K562 (cell line): ENCODE measurements at regions not wholly inside any gene's neighbourhood (a gene's known extent, or its start where the extent isn't known, plus 50 kb on each side); places are given as distances from the start of the nearest gene placed in this dataset.

Source experiments
- ATAC-seq: fragments of 200-7000 bp; cut with Tn5 transposase; 3 replicates; pipeline ENCODE4 v1.9.1; 2020; ENCODE audit warnings: moderate library complexity
- BruUV-seq: library from RNA; stranded (reverse); fragments of 400-500 nt; replicated peaks from 2 replicates; lab custom pipeline; 2021; lab: Mats Ljungman, UMichigan
- CTCF ChIA-PET: fragments of 300-600 bp; formaldehyde crosslinking; extraction: SDS; loops from one replicate; lab custom pipeline; 2021; ENCODE audit warnings: low intra/inter-chr PET ratio; lab: Yijun Ruan, JAX
- POLR2A ChIA-PET: fragments of 300-600, 350-650 bp; sonication (Branson Sonifier 250); formaldehyde crosslinking; extraction: SDS; loops from one replicate; lab custom pipeline; 2021; ENCODE audit warnings: antibody characterized with exemption, inconsistent platforms; lab: Yijun Ruan, JAX
- DNase-seq, 4 experiments: peaks; one replicate each; pipeline versions ENCODE4 v3.0.0 to v3.0.0-alpha.2; 2011 to 2018; ENCODE audit warnings: low spot score in 3 of 4, mixed read lengths in 3 of 4; ENCODE audit errors: extremely low read depth in 1 of 4
- FAIRE-seq: peaks from 2 replicates; lab custom pipeline; 2011; peaks lifted over from hg19 to GRCh38; lab: Jason Lieb, UNC
- H2AFZ ChIP-seq: 2 replicates; pipeline ENCODE4 v1.6.0; 2011; ENCODE audit warnings: low read depth, low read length, control low read depth, inconsistent platforms
- H3K27ac ChIP-seq: fragments of 200-600 bp; 3 replicates; pipeline ENCODE4 v1.8.0; 2011; ENCODE audit warnings: low read depth, mild to moderate bottlenecking, control low read depth, inconsistent platforms, low read length, moderate library complexity, mixed read lengths; ENCODE audit errors: extremely low read depth
- H3K27me3 ChIP-seq, 2 experiments: fragments of 300-600 bp in 1 of 2; 2 replicates in 1 of 2; 3 replicates in 1 of 2; pipeline versions ENCODE4 v1.6.0 to v1.8.0; 2011; ENCODE audit warnings: inconsistent platforms in 2 of 2, low read length in 2 of 2, mild to moderate bottlenecking in 1 of 2, mixed read lengths in 1 of 2, moderate library complexity in 1 of 2; ENCODE audit not compliant: control insufficient read depth in 2 of 2, insufficient read depth in 2 of 2
- H3K36me3 ChIP-seq: fragments of 300-600 bp; 3 replicates; pipeline ENCODE4 v1.8.0; 2011; ENCODE audit warnings: mild to moderate bottlenecking, low read length, inconsistent platforms; ENCODE audit not compliant: control insufficient read depth, insufficient read depth
- H3K4me1 ChIP-seq, 2 experiments: fragments of 200-600 bp in 1 of 2; replicated peaks in 1 of 2; 2 replicates in 1 of 2; 3 replicates in 1 of 2; pipeline versions ENCODE4 v1.5.1 to v1.8.0; 2011; ENCODE audit warnings: inconsistent platforms in 2 of 2, low read length in 2 of 2, mild to moderate bottlenecking in 1 of 2, mixed read lengths in 1 of 2, moderate library complexity in 1 of 2; ENCODE audit not compliant: control insufficient read depth in 2 of 2, insufficient read depth in 2 of 2
- H3K4me2 ChIP-seq: 2 replicates; pipeline ENCODE4 v1.6.1; 2011; ENCODE audit warnings: low read length, control low read depth, inconsistent platforms, mixed read lengths; ENCODE audit not compliant: insufficient read depth
- H3K4me3 ChIP-seq: fragments of 200-600 bp; sonication (generic), shearing (Covaris generic); 2 replicates; pipeline ENCODE4 v1.5.1; 2016; ENCODE audit warnings: control low read depth, inconsistent platforms
- H3K79me2 ChIP-seq: fragments of 200-600 bp; 3 replicates; pipeline ENCODE4 v1.8.0; 2011; ENCODE audit warnings: low read length, inconsistent platforms; ENCODE audit not compliant: control insufficient read depth, insufficient read depth
- H3K9ac ChIP-seq, 2 experiments: 2 replicates each; pipeline versions ENCODE4 v1.6.0 to v1.6.1; 2011; ENCODE audit warnings: low read depth in 2 of 2, low read length in 2 of 2, control low read depth in 1 of 2, inconsistent platforms in 1 of 2, mild to moderate bottlenecking in 1 of 2, mixed read lengths in 1 of 2; ENCODE audit not compliant: insufficient read depth in 1 of 2
- H3K9me1 ChIP-seq: one replicate; pipeline ENCODE4 v1.6.0; 2011; ENCODE audit warnings: inconsistent platforms, mild to moderate bottlenecking, low read length, moderate library complexity; ENCODE audit not compliant: control insufficient read depth, insufficient read depth
- H3K9me3 ChIP-seq: replicated peaks from 2 replicates; pipeline ENCODE4 v1.5.1; 2011; ENCODE audit warnings: low read depth, low read length, inconsistent platforms; ENCODE audit not compliant: control insufficient read depth, insufficient read depth
- H4K20me1 ChIP-seq: replicated peaks from 2 replicates; pipeline ENCODE4 v1.6.1; 2011; ENCODE audit warnings: low read length, inconsistent platforms, mixed read lengths; ENCODE audit not compliant: control insufficient read depth, insufficient read depth
- ASH1L ChIP-seq: fragments of 450-650 bp; IDR thresholded peaks from 2 replicates; pipeline ENCODE4 v1.6.1; 2018; ENCODE audit warnings: borderline replicate concordance, mild to moderate bottlenecking, low read depth; ENCODE audit not compliant: partially characterized antibody
- DPF2 ChIP-seq: fragments of 450-650 bp; IDR thresholded peaks from 2 replicates; pipeline ENCODE4 v1.6.1; 2016
- MYC ChIP-seq, 2 experiments: fragments of 250-450 bp in 1 of 2; sonication (Bioruptor Pico) in 1 of 2; IDR thresholded peaks; 2 replicates each; pipeline versions ENCODE4 v1.5.1 to v1.6.1; 2012 to 2021; ENCODE audit warnings: low read depth in 2 of 2, borderline replicate concordance in 1 of 2, improper control_type of control experiment in 1 of 2, low read length in 1 of 2, mild to moderate bottlenecking in 1 of 2, moderate library complexity in 1 of 2
- NCOA4 ChIP-seq: fragments of 450-650 bp; IDR thresholded peaks from 2 replicates; pipeline ENCODE4 v1.6.1; 2018; ENCODE audit warnings: mild to moderate bottlenecking; ENCODE audit not compliant: partially characterized antibody
- PRMT5 ChIP-seq: sonication (generic); formaldehyde crosslinking; IDR thresholded peaks from 2 replicates; pipeline ENCODE4 v1.5.0; 2020; ENCODE audit warnings: missing genetic modification reagents
- TAF7 ChIP-seq: fragments of 450-650 bp; IDR thresholded peaks from 2 replicates; pipeline ENCODE4 v1.6.1; 2016; ENCODE audit warnings: missing genetic modification characterization, missing compliant biosample characterization
- ZKSCAN1 ChIP-seq: fragments of 150-350 bp; IDR thresholded peaks from 2 replicates; pipeline ENCODE4 v1.6.1; 2016; ENCODE audit warnings: low read depth, low read length
- ZNF134 ChIP-seq: fragments of 250-450 bp; sonication (Bioruptor Pico); conservative IDR thresholded peaks from 2 replicates; pipeline ENCODE4 v1.4.0; 2020
- ZNF146 ChIP-seq: IDR thresholded peaks from one replicate; pipeline ENCODE4 v1.6.1; 2018; ENCODE audit warnings: missing compliant biosample characterization; ENCODE audit not compliant: unreplicated experiment
- ZNF347 ChIP-seq: fragments of 450-650 bp; formaldehyde crosslinking; IDR thresholded peaks from 2 replicates; pipeline ENCODE4 v1.4.0; 2020; ENCODE audit warnings: low read depth, mild to moderate bottlenecking, moderate library complexity
- ZNF408 ChIP-seq: fragments of 250-450 bp; sonication (Bioruptor Pico); IDR thresholded peaks from 2 replicates; pipeline ENCODE4 v1.4.0; 2020; ENCODE audit warnings: low read depth, mild to moderate bottlenecking, moderate library complexity
- WGBS: fragments of 100-300 bp; shearing (Covaris generic); methylation state at CpG from one replicate; pipeline ENCODE4 v1.1.6; 2016; ENCODE audit warnings: low coverage, mixed read lengths; ENCODE audit not compliant: insufficient coverage; ENCODE audit errors: missing lambda C conversion rate; 5-methylcytosine and 5-hydroxymethylcytosine counted together
- in situ Hi-C: fragments of 300-500 bp; cut with MboI; formaldehyde crosslinking; loops from 4 replicates; pipeline ENCODE4 v1.15.0; 2018; ENCODE audit warnings: inconsistent platforms, mixed read lengths
- intact Hi-C: fragments of 100-400 bp; cut with micrococcal nuclease; formaldehyde crosslinking; loops from 2 replicates; pipeline ENCODE4 v1.14.2; 2022
- TF ChIP-seq, protein P1 (sequence below): fragments of 250-450 bp; sonication (Bioruptor Pico); IDR thresholded peaks from 2 replicates; pipeline ENCODE4 v1.8.0; 2021; ENCODE audit warnings: moderate library complexity, mild to moderate bottlenecking, inconsistent platforms
- TF ChIP-seq, protein P2 (sequence below): fragments of 450-650 bp; formaldehyde crosslinking; IDR thresholded peaks from 2 replicates; pipeline ENCODE4 v1.4.0; 2022; ENCODE audit warnings: missing genetic modification characterization
- TF ChIP-seq, protein P3 (sequence below): fragments of 250-450 bp; sonication (Bioruptor Pico); IDR thresholded peaks from 2 replicates; pipeline ENCODE4 v1.5.0; 2021; ENCODE audit warnings: mild to moderate bottlenecking, moderate library complexity

DNA sequence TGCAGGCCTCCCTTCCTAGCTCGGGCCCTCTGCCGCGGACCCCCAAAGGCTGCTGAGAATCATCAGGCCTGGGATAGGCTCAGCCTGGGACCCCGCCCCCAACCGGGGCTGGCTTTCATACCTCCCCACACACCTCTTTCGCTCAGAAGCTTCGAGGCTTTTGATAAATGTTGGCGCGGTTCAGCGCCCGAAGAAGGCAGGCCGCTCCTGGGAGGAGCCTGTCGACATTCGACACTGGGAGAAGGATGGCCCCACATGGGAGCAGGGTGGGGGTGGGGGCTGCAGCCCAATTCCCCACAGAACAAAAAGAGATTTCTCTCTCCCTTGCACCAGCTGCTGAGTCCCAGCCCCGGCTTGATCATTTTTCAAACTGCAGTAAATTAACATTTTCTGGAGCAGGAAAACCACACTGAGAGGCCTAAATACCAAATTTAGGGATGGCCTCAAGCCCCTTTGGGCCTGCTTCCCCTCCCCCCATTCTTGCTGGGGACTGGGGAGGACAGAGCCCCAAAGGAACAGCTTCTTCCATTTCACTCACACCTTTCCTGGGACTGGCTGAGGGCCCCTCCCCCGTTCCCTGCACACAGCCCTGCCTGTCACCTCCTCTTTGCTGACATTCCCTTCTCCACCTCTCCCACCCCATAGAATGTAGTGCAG lies 112.9 kb upstream of the PJA1 start (continued):
- no peak for TF ChIP-seq MYC (IDR thresholded peaks at IDR 0.05; ENCODE audit: low read depth, low read length)
- no peak for TF ChIP-seq MYC (CRISPR knock-in tag; IDR thresholded peaks at IDR 0.05; ENCODE audit: borderline replicate concordance, low read depth)
- TF ChIP-seq ZKSCAN1 = no peak

DNA sequence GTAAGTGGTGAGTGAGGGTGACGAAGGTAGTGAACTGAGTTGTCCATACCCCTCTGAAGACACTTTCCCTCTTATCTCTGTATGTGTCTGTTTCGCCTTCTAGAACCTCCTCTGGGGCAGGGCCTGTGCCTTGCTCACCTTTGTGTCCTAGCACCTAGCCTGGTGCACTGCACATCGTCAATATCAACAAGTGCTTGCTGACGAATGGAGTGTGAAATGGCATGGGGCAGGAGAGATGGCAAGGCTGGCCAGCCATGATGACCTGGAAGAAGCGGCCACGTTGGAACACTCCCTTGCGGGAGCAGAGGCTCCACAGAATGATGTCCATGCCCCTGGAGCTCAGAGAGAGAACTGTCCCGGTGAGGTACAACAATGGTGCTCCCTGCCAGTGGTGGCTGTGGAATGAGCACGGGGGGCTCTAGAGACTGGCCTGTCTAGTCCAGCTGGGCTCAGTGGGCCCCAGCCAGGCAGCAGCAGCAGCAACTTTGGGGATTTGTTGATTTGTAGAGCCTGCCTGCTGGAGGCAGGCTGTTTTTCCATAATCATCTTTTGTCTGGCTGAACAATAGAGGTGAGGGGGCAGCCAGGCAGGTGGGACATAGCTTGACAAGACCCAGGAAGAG lies 112.2 kb upstream of the PJA1 start:
- FAIRE-seq (no peak), ATAC-seq (no peak)
- no TSS peak for BruUV-seq
- TF ChIP-seq PRMT5 (CRISPR knock-in tag) (no peak), ASH1L (no peak), ZNF134 (CRISPR knock-in tag) (no peak), ZNF347 (no peak), DPF2 (no peak), TAF7 (tag) (no peak), ZNF408 (CRISPR knock-in tag) (no peak), NCOA4 (no peak), ZNF146 (no peak)
- TF ChIP-seq, protein P1, sequence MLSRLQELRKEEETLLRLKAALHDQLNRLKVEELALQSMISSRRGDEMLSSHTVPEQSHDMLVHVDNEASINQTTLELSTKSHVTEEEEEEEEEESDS (CRISPR knock-in tag) = no peak
- TF ChIP-seq, protein P2, sequence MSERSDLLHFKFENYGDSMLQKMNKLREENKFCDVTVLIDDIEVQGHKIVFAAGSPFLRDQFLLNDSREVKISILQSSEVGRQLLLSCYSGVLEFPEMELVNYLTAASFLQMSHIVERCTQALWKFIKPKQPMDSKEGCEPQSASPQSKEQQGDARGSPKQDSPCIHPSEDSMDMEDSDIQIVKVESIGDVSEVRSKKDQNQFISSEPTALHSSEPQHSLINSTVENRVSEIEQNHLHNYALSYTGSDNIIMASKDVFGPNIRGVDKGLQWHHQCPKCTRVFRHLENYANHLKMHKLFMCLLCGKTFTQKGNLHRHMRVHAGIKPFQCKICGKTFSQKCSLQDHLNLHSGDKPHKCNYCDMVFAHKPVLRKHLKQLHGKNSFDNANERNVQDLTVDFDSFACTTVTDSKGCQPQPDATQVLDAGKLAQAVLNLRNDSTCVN = no peak
- TF ChIP-seq, protein P3, sequence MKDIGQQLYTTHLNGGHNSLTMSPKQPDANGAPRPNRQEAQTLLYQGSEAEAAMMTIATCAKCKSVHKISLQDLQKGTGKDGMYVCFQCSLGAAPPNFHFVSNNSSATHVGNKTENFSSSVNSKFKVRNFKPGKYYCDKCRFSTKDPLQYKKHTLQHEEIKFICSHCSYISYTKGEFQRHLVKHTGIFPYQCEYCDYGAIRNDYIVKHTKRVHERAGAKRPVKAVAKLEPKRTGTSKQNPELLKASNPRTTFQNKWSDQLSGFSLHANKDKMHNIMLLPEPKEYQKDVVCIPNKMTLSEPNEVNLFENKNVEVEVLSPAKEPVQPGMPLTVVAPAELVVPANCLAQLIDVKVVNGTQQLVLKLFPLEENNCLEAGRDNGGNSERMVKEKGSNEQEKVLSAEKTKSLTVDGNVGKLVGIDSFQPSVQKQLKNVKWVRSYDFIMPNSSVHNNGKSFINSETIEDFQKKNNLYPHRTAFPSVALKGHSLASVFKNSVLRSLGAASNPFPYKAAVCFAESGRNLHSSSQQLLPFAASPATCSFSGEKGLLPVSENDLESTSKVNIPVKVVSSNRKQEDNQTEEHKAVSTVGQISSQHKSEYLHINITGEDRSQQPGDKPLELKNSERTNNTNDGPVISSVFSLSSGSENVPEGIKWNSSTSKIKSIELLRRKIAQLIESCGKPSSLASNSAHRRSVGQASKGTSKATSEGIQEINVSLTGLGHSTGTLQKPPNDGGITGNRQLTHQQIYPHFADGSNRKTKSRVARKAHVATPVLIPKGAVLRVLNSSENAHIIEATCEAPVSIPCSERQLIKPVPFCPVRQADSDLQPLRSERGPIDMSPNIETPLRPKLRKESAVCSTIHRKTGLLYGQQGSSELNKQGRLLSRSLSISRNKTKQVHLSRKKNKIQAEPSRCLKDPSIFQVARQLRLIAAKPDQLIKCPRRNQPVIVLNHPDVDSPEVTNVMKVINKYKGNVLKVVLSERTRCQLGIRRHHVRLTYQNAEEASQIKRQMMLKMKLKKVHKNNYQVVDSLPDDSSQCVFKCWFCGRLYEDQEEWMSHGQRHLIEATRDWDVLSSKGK (CRISPR knock-in tag) = no peak

More for the DNA sequence above, 112.2 kb upstream of the PJA1 start:
- Histone ChIP-seq H4K20me1 (no peaks in the 10 kb centered on the region; the same call in 1 of the 2 replicates), H3K27ac (no peak overlapping the region), H2AFZ (no peak overlapping the region), H3K4me1 (no peaks in the 10 kb centered on the region), H3K27me3 (peaks cover 0 to 34% of the 10 kb centered on the region in 2 experiments; a peak in 2 of 5 replicates), H3K4me3 (no peak overlapping the region), H3K9ac (no peak overlapping the region), H3K79me2 (no peaks in the 10 kb centered on the region), H3K4me2 (no peak overlapping the region), H3K36me3 (no peaks in the 10 kb centered on the region), H3K9me1 (no peaks in the 10 kb centered on the region), H3K9me3 (no peaks in the 10 kb centered on the region)
- WGBS = 0% methylated on average over 6 of the region's 9 CpGs
- CTCF ChIA-PET = no interaction called here
- POLR2A ChIA-PET = no interaction called here
- no peak for DNase-seq
- in situ Hi-C loops (loop anchor here (25.0 kb wide), 1 partner anchor 1090 kb away; no protein-coding TSS in a partner anchor), intact Hi-C loops (no loop called here)
